ENCODE measurements at regions not wholly inside any gene's neighbourhood (a gene's known extent, or its start where the extent isn't known, plus 50 kb on each side); places are given as distances from the start of the nearest gene placed in this dataset.

DNA sequence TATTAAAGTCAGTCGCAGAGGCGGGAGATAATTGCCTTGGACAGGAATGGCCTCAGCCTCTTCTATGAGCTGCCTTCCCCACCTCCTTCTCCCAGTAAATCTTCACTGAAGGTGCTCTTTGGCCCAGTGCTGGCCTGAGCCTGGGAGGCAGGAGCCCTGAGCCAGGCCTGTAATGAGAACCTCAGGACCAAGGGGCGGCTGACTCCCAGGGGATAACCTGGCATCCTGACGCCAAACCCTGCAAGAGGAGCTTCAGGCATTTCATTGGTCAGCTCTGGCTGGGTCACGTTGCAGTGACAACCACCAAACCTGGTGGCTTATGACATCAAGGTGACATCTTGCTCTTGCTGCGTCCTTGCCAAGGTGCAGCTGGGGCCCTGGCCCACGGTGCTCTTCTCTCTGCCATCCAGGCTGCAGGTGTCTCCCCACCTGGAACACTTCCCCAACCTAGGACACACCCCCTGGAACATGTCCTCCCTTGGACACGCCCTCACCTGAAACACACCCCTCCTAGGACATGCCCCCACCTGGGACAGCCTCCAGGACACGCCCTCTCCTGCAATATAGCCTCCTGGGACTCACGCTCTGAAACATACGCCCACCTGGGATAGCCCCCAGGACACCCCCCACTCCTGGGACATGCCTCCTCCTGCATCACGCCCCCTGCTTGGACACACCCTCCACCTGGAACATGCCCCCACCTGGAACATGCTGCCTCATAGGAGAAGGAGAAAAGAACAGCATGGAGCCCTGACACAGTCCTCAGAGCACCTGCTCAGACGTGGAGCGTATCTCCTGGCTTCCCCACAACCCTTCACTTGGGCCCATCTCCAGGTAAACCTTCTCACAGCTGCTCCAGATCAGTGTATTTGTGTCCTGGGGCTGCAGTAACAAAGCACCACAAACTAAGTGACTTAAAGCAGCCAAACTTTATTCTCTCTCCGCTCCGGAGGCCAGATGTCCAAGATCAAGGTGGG lies 333.6 kb downstream of the NPHP4 start:
- intact Hi-C loops (cut with DNase I) = no loop called here
- no peak for DNase-seq
- no peak for ATAC-seq (ENCODE audit: poor library complexity)

DNA sequence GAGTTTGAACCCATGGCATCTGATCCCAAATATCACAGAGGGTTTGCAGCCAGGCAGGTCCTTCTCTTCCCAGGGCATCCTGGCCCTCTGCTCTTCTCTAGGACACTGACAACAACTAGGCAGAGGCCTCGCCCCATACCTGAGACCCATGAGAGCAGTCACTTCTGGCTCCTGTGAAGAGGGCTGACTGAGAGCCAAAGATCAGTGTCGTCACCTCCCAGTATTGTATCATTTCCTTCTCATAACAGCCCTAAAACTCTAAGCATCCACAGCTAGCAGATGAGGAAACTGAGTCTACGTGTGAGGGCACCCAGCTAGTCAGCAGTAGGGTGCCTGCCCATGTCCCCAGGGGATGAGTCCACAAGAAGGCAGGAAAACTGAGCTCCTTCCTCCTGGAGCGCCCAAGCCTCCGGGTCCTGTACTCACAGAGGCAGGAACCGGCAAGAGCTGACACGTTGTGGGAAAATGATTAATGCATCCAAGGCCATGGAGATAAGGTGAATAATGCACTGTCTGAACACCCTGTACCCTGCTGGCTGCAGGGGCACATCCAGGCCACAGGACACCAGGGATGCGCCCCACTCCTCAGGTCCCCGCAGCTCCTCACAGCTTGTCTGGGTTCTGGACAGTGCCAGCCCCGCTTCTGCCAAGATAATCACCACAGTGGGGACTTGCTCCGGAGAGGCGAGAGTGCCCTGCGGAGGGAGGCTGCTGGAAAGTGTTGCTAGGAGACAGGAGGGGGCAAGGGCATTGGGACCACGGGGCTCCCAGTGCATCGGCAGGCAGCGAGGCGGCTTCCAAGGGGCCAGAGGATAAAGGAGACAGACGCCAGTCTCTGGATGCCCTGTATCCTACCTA lies 340.0 kb downstream of the NPHP4 start:
- intact Hi-C loops (cut with DNase I) = no loop called here

DNA sequence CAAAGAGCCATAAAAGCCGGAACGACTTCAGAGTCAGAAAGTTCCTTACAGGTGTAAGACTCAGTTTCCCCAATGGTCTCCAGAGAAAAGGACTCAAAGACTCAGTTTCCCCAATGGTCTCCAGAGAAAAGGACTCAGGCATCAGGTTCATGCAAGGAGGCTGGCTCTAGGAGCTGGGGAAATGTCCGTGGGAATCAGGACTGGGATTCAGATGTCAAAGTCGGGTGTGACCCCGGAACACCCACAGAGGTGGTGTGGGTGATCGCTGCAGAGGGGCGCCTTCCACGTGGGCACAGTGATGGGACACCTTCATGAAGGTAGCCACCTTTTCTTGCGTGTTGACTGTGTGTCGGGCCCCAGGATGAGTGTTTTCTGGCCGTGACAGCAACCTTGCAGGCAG lies 340.8 kb downstream of the NPHP4 start:
- intact Hi-C loops (cut with DNase I) = no loop called here
- ATAC-seq (ENCODE audit: poor library complexity) = no peak
- no peak for DNase-seq

More for the DNA sequence above, 340.0 kb downstream of the NPHP4 start:
- DNase-seq = no peak
- ATAC-seq (ENCODE audit: poor library complexity) = peak; percentile 15

DNA sequence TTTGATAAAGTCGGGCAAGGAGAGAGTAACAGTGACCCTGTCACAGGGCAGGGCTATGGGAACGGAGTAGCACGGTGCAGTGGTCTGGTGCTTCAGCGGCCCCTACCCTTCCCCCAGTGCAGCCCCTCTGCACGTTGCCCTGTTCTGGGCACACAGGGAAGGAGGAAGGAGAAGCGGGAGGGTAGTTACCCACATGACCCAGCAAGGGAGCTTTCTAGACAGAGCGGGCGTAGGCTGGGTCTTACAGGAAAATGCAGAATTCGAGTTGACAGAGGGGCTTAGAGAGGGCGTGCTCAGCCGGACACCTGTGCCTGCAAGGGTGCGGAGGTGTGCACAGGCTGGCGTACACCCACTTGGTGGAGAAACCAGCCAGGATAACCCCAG lies 341.2 kb downstream of the NPHP4 start:
- ATAC-seq (ENCODE audit: poor library complexity) (no peak), DNase-seq (no peak)
- intact Hi-C loops (cut with DNase I) = no loop called here

DNA sequence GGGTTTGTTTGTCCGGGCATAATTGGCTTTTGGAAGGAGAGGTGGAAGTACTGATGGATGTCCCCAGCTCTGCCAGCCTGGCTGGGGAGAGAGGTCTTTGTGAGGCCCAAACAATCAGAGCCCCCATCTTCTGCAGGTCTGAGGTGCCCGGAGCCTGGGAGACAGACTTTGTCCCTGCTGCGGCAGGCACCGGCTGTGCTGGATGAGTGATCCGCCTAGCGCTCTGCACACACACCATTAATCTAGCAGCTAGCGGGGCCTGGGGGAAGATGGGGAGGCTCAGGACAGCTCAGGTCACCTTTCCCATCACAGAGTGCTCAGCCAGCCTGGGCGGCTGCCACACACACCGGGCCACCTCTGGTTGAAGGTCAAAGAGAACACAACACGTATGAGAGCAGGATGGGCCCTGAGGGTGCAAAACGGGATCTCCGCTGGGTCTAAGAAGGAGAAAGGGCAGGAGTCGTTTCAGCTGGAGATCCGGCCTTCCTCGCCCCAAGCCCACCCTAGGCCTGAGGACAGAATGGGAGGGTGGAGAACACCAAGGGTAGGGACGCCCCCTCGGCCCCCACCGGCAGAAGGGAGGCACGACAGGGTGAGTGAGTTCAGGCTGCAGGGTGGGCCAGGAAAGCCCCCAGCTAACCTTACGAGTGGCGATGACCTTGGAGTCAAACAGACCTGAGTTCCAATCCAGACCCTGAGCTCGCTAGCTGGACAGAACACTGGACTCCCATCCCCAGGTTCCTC lies 341.8 kb downstream of the NPHP4 start:
- DNase-seq (no peak), ATAC-seq (ENCODE audit: poor library complexity) (no peak)
- intact Hi-C loops (cut with DNase I) = no loop called here

DNA sequence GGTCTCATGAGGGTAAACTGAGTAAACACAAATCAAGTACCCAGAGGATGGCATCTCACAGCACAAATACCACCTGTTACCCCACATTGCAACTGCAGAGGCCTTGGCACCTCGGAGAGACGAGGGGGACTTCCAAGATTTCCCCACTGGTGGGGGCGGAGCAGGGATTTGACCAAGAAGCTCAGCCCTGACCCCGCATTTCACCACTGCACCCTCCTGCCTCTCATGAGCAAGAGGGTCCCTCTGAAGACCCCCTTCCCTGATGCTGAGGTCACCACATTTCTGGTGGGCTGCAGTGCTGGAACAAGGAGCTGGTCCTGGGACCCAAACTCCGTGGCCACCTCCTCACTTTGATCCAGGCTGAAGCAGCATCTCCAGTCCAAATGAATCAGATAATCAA lies 342.4 kb downstream of the NPHP4 start:
- intact Hi-C loops (cut with DNase I) = no loop called here
- ATAC-seq (ENCODE audit: poor library complexity) = no peak
- DNase-seq = no peak

DNA sequence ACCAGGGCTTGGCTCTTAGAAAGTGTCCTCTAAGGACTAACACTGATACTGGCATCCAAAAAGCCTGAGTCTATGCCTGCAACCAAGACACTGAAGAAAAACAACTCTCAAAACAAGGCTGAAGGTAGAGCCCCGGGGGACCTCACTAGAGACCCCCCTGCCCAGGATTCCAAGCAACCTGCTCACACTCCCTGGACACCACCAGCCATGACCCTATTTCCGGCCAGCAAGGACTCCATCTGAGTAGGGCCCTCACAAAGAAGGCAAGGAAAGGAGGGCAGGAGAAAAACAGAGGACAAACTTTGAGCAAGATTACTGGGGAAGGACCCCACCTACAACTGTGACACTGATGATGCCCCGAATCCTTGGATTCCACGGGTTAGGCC lies 343.1 kb downstream of the NPHP4 start:
- intact Hi-C loops (cut with DNase I) = no loop called here
- DNase-seq = no peak
- no peak for ATAC-seq (ENCODE audit: poor library complexity)

DNA sequence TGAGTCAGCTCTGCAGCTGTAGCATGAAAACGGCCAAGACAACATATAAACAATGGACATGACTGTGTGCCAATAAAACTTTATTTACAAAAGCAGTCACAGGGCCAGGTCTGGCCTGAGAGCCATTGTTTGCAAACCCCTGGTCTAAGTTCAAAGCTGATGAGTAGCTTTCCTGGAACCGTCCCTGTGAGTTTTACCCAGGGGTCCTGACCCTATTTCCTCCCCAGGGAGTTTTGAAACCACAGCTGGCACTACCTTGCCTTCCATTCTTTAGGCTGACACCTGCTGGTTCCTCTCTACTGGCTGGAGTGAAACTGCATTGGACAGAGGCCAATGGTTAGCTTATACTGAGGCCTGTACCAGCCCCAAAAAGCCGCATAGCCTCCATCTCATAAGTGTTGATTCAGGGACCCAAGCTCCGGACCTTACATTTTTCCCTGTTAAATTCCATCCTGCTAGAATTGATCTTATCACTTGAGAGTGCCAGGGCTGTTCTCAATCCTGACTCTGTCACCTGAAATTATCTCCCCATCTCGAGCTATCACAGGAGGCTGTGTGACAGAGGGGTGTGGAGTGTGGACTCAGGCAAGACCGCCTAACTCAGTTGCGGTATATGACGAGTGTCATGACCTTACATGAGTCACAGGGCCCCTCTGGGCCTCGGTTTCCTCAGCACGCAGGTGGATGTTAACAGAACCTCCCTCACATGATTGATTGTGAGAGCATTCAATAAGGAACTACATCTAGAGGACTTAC lies 343.6 kb downstream of the NPHP4 start:
- no peak for DNase-seq
- no peak for ATAC-seq (ENCODE audit: poor library complexity)
- intact Hi-C loops (cut with DNase I) = no loop called here

DNA sequence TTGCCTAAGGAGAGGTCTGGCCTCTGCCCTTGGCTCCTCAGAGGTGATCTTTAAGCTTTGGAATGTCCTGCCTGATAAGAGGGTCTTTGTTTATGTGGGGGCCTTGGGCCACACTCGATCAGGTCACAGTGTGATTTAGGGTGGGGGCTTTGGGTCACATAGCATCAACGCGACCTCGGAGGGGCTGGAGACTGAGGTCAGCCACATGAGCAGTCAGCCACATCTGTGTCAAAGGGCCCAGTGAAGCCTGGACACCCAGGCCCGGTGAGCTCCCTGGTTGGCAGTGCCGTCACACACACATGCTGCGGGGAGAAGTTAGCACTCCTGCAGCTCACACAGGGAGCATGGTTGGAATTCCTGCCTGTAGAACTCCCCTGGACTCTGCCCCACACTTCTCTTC lies 345.0 kb downstream of the NPHP4 start:
- DNase-seq = no peak
- ATAC-seq (ENCODE audit: poor library complexity) = no peak
- intact Hi-C loops (cut with DNase I) = no loop called here

DNA sequence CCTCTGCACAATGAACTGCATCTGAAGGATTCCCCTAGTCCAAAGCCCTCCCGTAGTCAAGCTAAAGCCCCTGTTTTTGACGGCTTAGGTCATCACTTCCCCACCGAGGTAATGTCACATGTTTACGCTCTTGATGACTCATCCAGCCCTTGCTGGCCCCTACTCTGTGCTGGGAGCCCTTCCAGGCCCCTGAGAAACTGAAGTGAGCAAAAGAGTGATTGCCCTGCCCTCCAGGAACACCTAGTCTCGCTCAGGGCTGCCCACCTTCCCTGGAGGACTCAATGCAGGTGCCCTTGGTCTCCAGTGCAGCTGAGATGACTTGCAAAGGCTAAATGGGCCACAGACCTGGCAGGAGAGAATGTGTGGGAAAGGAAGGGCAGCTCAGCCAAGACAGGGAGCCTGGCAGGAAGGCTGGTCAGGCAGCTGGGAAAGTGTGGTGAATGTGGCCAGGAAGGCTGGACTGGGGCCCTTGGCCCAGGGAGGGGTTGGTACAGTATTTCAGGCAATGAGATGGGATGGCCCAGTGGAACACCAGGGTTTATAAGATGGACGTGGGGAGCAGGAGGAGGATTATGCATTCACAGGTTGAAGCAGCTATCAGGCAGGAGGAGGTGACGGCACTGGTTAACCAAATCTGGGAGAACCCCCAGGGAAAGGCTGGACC lies 345.6 kb downstream of the NPHP4 start:
- ATAC-seq (ENCODE audit: poor library complexity) = no peak
- intact Hi-C loops (cut with DNase I) = no loop called here
- no peak for DNase-seq

DNA sequence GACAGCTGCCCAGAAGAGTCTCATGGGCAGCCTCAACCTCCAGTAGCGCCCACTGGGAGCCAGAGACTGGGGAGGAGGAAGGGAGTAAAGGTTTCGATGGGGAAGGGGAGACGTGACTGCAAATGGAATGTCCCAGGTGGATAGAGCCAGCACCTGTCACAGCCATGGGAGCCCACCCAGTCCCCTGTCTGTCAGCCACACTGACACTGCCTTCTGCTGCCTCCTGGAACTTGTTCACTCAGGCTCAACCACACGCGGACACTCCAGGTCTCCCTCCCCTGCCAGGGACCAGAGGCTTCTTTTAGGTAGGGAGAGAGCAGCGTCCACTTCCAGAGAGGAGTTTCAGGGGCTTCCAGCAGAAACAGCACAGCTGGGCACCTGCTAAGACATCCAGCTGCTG lies 346.3 kb downstream of the NPHP4 start:
- no peak for ATAC-seq (ENCODE audit: poor library complexity)
- intact Hi-C loops (cut with DNase I) = no loop called here
- no peak for DNase-seq

DNA sequence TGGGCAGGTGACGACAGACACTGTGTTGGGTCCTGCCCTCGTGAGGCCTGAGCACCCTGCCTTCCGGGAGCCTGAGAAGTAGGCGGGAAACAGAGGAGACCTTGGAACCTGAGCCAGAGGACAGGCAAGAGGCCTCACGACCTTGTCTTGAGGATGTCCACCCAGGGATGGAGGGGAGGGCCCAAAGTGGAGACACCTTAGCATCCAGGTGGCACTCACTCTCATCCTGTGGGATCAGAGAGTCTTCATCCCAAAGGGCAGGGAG lies 347.2 kb downstream of the NPHP4 start:
- intact Hi-C loops (cut with DNase I) = no loop called here
- no peak for ATAC-seq (ENCODE audit: poor library complexity)
- DNase-seq = no peak

DNA sequence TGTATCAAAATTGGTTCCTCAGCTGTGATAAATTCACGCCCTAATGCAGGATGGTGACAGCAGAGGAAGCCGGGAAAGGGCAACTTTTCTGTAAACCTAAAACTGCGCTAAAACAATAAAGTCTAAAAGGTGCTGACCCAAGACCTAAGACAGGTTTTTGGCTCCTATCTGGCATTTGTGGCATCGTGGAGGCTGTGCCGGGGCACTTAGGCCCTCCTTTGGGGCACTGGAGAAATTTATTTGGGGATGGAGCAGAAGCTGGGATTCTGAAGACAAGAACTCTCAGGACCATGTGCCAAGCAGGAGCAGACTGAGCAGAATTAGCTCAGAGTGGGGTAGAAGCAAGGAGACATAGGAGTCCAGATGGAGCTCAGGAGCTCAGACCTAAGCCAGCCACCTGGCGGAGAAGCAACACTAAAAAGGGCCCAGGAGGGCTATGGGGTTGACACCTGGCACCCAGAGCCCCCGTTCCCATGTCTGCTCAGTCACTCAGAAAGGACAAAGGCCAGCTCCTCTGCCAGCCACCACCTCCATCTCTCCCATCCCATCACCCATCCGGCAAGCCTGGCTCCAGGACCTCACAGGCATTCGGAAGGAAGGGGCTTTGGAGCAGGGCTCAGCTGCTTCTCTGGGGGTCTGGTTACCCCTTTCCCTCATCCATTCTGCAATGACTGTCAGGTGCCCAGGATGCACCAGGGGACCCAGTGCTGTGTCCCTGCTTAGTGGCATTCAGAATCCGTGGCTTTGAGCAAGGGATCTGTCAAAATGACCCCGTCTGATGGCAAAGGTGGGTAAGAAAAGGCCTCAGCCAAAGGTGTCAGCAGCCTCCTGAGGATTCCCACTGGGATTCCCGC lies 347.7 kb downstream of the NPHP4 start:
- intact Hi-C loops (cut with DNase I) = no loop called here
- DNase-seq = no peak
- no peak for ATAC-seq (ENCODE audit: poor library complexity)

DNA sequence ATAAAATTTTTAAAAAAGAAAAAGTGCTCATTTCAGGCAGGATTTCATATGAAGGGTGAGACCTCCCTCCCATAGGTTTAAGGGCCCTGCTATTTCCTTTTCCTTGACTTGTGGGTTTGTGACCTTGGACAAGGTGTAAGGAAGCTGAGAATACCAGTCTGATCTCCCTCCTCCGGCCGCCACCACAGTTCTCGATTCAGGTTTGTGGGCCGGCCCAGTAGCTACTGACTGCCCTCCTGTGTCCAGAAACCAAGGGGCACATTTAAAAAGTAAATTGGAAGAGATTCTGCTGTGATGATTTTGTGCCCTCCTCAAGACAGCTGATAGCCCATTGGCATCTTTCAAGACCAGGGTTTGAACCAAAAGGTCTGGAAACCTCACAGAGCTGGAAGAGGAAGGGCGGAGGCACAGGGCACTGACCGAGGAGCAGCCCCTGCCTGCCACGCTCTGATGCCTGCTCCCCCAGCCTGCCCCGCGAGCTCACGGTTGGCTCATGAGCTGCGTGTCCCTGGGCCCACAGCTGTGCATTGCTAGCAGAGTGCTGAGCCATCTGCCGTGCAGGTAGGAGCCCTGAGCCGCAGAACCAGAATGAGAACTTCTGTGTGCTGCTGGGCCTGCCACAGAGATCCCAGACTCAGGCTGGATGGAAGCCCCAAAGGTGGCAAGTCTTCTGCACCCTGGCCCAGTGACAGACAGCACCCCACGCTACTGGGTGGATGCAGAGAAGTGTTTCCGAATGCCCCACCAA lies 348.7 kb downstream of the NPHP4 start:
- intact Hi-C loops (cut with DNase I) = no loop called here
- DNase-seq (no peak), ATAC-seq (ENCODE audit: poor library complexity) (no peak)

DNA sequence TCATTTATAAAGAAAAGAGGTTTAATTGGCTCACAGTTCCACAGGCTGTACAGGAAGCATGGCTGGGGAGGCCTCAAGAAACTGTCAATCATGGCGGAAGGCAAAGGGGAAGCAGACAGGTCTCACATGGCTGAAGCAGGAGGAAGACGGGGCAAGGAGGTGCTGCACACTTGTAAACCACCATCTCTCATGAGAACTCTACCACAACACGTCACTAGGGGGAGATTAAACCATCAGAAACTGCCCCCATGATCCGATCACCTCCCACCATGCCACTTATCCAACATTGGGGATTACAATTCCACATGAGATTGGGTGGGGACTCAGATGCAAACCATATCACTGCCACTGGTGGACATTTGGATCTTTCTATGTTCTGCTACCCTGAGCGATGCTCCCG lies 351.4 kb downstream of the NPHP4 start:
- intact Hi-C loops (cut with DNase I) = no loop called here

DNA sequence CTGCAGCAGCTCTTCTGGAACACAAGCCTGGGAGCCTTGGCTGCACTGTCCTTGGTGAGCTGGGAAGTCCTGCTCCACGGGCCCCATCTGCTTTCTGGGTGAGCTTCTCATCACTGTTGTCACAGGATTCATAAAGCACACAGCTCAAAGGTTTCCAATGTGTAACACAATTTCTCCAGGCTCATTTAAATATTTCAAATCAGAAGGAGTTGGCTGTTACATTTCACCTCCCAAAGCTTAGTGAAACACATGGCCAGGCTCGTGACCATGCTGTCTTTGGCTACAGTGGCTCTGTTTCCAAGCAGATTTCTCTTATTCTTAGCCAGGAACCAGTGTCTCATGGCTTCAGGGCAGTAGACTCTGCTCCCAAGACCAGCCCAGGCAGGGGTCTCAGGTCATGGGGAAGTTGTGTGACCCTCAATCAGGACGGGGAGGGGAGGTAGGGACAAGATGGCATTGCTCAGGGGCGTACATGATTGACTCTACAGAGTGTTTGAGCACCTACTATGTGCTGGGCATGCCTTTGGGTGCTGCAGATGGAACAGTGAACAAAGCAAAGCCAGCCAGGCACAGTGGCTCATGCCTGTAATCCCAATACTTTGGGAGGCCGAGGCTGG lies 353.0 kb downstream of the NPHP4 start:
- no peak for ATAC-seq (ENCODE audit: poor library complexity)
- intact Hi-C loops (cut with DNase I) = loop anchor here (5.0 kb wide), 1 partner anchor 108 kb away; no protein-coding TSS in a partner anchor
- no peak for DNase-seq

More for the DNA sequence above, 351.4 kb downstream of the NPHP4 start:
- no peak for ATAC-seq (ENCODE audit: poor library complexity)
- DNase-seq = no peak
